SK-N-SH treated with all-trans-retinoic acid at 6 μM for 48 hours (cell line): ENCODE measurements at regions not wholly inside any gene's neighbourhood (a gene's known extent, or its start where the extent isn't known, plus 50 kb on each side); places are given as distances from the start of the nearest gene placed in this dataset.

Source experiments
- CREB5 ChIP-seq: fragments of 250-450 bp; sonication (Bioruptor Pico); IDR thresholded peaks from 2 replicates; pipeline ENCODE4 v1.5.1; 2020; ENCODE audit warnings: low read depth, mild to moderate bottlenecking, moderate library complexity
- ISL1 ChIP-seq: fragments of 250-450 bp; sonication (Bioruptor Pico); IDR thresholded peaks from 2 replicates; pipeline ENCODE4 v2.1.2; 2022; ENCODE audit warnings: mild to moderate bottlenecking, moderate library complexity
- PATZ1 ChIP-seq: fragments of 250-450 bp; sonication (Bioruptor Pico); IDR thresholded peaks from 2 replicates; pipeline ENCODE4 v1.8.0; 2020; ENCODE audit warnings: mild to moderate bottlenecking, moderate library complexity, borderline replicate concordance

DNA sequence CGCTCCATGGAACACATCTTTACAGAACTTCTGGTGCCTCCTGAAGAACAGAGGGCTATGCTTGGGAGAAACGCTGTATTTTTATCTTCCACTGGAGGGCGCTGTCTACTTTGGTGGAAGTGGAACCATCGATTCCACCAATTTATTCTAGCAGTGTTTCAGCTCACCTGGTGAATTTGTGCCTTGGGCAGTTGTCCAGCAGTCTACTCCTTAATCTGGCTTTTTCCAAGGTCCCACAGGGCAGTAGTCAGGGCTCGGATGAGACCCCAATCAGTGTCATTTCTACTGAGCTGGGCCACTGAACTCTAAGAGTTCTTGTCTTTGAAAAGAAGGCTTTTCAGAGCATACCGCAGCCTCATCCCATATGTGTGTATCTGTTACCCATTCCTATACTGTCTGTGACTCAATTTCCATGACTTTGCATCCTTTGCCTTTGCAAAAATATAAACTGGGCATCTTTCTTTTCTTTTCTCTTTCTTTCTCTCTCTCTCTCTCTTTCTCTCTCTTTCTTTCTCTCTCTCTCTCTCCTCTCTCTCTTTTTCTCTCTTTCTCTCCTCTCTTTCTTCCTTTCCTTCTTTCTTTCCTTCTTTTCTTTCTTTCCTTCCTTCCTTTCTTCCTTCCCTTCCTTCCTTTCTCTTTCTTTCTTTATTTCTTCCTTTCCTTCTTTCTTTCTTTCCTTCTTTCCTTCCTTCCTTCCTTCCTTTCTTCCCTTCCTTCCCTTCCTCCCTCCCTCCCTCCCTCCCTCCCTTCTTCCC lies 138.4 kb upstream of the ZNF618 start:
- TF ChIP-seq ISL1 (no peak), PATZ1 (CRISPR knock-in tag) (no peak), CREB5 (CRISPR knock-in tag) (no peak)
